HG03280 (cell line): ENCODE measurements at regions not wholly inside any gene's neighbourhood (a gene's known extent, or its start where the extent isn't known, plus 50 kb on each side); places are given as distances from the start of the nearest gene placed in this dataset.

Experiments used
- ATAC-seq: cut with Tn5 transposase; IDR thresholded peaks from one replicate; pipeline ENCODE4 v1.9.1; 2021; ENCODE audit warnings: mild to moderate bottlenecking, moderate library complexity; ENCODE audit not compliant: unreplicated experiment

GRCh38 chr16:85383836-85384832 lies 229.0 kb upstream of the GSE1 start:
- ATAC-seq, result no peak

- ATAC-seq, result no peak
Measured at GRCh38 chr16:85384833-85385462, 228.2 kb upstream of the GSE1 start.

DNA sequence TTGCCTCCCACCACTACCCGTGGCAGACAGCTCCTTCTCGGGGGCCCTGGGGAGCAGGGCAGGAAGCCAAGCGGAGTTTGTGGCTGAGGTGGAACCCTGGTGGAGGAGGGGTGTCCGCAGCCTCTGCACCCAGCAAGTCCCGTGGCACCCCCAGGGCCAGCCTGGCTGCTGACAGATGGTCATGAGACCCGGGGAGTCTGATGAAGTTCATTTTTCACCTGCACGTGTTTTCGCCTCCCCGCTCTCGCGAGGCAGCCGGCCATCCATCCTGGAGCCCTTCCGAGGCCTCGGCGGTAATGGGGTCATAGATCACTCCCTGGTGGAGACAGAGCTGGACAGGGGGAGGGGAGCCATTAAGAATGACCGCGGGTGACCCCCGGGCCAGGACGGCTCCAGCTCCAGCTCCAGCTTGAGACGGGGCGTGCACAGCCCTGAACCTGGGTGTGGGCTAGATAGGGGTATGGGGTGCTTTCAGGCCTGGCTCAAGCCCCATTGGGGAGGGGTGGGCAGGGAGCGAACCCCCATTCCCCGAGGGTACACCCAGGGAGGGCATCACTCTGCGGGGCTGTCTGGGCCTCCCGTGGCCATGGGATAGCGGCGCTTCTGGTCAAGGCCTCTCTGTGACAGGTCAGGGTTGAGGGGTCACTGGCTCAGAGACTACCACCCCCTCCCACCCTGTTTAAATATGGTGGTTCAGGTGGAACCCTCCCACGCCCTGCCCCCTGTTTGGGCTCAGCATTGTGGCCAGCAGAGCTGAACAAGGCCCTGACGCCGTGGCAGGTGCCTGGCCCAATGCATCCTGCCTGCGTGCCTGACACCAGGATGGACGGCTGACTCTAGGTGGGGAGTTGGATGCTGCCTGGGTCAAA lies 227.4 kb upstream of the GSE1 start:
- no peak for ATAC-seq

- ATAC-seq, result no peak
Measured at GRCh38 chr16:85386467-85387170, 226.5 kb upstream of the GSE1 start.

GRCh38 chr16:85387171-85387507 lies 226.0 kb upstream of the GSE1 start:
- no peak for ATAC-seq

DNA sequence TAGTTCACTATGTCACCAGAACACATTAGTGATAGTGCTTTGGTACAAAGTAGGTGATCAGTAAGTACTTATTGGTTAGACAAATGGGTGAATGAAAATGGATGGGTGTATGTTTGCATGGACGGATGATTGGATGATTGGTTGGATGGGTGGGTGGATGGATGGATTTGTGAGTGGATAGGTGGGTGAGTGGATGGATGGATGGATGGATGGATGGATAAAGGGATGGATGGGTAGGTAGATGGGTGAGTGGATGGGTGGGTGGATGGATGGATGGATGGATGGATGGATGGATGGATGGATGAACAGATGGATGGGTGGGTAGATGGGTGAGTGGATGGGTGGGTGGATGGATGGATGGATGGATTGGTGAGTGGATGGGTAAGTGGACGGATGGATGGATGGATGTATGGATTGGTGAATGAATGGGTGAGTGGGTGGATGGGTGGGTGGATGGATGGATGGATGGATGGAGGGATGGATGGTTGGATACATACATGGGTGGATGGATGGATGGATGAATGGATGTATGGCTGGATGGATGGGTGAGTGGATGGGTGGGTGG lies 225.3 kb upstream of the GSE1 start:
- ATAC-seq, result no peak

- ATAC-seq, result no peak
Measured at GRCh38 chr16:85389679-85390470, 223.2 kb upstream of the GSE1 start.

DNA sequence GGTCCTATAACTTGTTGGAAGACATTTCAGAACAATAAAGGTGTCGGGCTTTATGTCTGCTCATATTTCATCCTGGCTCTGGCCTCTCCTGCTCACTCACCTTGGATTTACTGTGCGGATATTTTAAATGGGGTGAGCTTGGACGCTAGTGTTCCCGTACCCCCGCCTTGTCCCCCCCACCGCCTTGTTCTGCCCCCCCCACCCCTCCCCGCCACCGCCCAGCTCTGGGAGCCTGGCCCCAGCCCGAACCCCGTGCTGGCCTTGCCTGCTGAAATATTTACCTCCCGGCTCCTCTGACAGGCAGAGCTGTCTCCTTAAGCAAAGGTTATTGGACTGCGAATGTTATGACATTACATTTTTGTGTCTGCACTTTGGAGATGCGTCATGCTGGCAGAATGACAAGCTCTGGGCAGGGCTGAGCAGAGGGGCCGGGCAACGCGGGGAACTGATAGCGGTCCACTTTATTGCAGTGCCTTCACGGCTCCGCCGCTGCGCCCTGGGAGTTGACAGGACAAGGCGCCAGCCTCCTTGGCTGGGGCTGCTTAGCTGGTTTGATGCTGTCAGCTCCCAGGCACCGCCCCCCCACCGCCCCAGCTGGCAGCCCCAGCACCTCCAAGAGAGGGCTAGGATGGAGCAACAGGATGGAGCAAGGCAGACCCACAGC lies 222.5 kb upstream of the GSE1 start:
- no peak for ATAC-seq

- ATAC-seq, result no peak
Measured at GRCh38 chr16:85391175-85391707, 221.9 kb upstream of the GSE1 start.

GRCh38 chr16:85391769-85392583 lies 221.1 kb upstream of the GSE1 start:
- no peak for ATAC-seq

GRCh38 chr16:85392756-85393673 lies 220.1 kb upstream of the GSE1 start:
- ATAC-seq, result no peak

GRCh38 chr16:85393674-85394451 lies 219.3 kb upstream of the GSE1 start:
- peak; percentile 39 for ATAC-seq

- ATAC-seq, result no peak
Measured at GRCh38 chr16:85394456-85395206, 218.5 kb upstream of the GSE1 start.

- no peak for ATAC-seq
Measured at GRCh38 chr16:85395207-85395912, 217.8 kb upstream of the GSE1 start.
